Activated T-cell treated with anti-CD3 and anti-CD28 coated beads, Interleukin-2, amount 50 U/mL, for 72 hours (primary cell): ENCODE measurements at regions not wholly inside any gene's neighbourhood (a gene's known extent, or its start where the extent isn't known, plus 50 kb on each side); places are given as distances from the start of the nearest gene placed in this dataset.

Experiments
- ATAC-seq, 2 donors: fragments of 150-1000 bp; cut with Tn5 transposase; replicated peaks in 1 of 2; 2 replicates each; pipeline ENCODE4 v1.10.0; 2021; ENCODE audit warnings: moderate library complexity in 2 of 2, mild to moderate bottlenecking in 1 of 2
- DNase-seq, 2 donors: peaks; one replicate each; pipeline ENCODE4 v3.0.0; 2021 to 2022; ENCODE audit warnings: mixed read lengths in 1 of 2
- H3K27ac Mint-ChIP-seq: one replicate; pipeline ENCODE4 v1.8.0; 2022; ENCODE audit warnings: mild to moderate bottlenecking, moderate library complexity, mixed read lengths
- H3K27me3 Mint-ChIP-seq: one replicate; pipeline ENCODE4 v1.8.0; 2022; ENCODE audit warnings: low read depth, mixed read lengths
- H3K36me3 Mint-ChIP-seq, 2 donors: one replicate each; pipeline ENCODE4 v1.8.0; 2022; ENCODE audit warnings: mixed read lengths in 2 of 2, mild to moderate bottlenecking in 1 of 2; ENCODE audit not compliant: insufficient read depth in 2 of 2
- H3K4me1 Mint-ChIP-seq: one replicate; pipeline ENCODE4 v1.8.0; 2022; ENCODE audit warnings: low read depth, mixed read lengths
- H3K4me3 Mint-ChIP-seq, 2 donors: one replicate each; pipeline ENCODE4 v1.8.0; 2022; ENCODE audit warnings: mild to moderate bottlenecking in 2 of 2, mixed read lengths in 2 of 2, moderate library complexity in 2 of 2
- H3K9me3 Mint-ChIP-seq, 2 donors: one replicate each; pipeline ENCODE4 v1.8.0; 2022; ENCODE audit warnings: mixed read lengths in 2 of 2

GRCh38 chr5:33317271-33317670 is 123.5 kb upstream of the TARS1 start:
- Mint-ChIP-seq H3K4me3 (no peak overlapping the region), H3K4me1 (no peaks in the 10 kb centered on the region)
- ATAC-seq, result no peak

GRCh38 chr5:33319151-33319550 is 121.6 kb upstream of the TARS1 start:
- Mint-ChIP-seq H3K4me3 (no peak overlapping the region), H3K36me3 (no peaks in the 10 kb centered on the region), H3K27me3 (no peaks in the 10 kb centered on the region), H3K4me1 (no peaks in the 10 kb centered on the region), H3K9me3 (no peaks in the 10 kb centered on the region), H3K27ac (no peak overlapping the region)
- no peak for ATAC-seq
- DNase-seq, result no peak

More at GRCh38 chr5:33317271-33317670, 123.5 kb upstream of the TARS1 start:
- DNase-seq, result no peak
- no peak overlapping the region for H3K27ac Mint-ChIP-seq
- H3K27me3 Mint-ChIP-seq, result no peaks in the 10 kb centered on the region
- H3K36me3 Mint-ChIP-seq, result no peaks in the 10 kb centered on the region
- H3K9me3 Mint-ChIP-seq, result no peaks in the 10 kb centered on the region

DNA sequence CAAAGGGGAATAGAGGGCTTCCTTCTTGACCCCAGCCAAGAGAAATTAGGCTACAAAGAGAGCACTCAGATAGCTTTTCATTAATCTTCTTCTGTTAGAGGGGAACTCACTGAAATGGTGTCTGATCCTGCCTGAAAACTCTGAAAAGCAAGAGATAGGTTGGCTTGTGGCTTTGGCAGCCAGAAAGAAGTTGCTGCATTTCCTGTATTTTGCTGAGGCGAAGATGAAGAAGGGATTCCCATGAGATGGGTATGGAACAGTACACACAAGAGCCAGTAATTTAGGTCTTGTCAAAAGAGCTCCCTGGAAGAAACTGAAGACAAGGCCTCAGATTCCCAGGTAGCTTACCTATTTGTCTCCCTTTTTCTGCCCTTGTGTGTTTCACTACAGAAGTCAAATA is 120.9 kb upstream of the TARS1 start:
- no peak overlapping the region for H3K4me3 Mint-ChIP-seq
- no peaks in the 10 kb centered on the region for H3K36me3 Mint-ChIP-seq
- no peaks in the 10 kb centered on the region for H3K27me3 Mint-ChIP-seq
- DNase-seq (no peak), ATAC-seq (no peak)
- no peak overlapping the region for H3K27ac Mint-ChIP-seq
- no peaks in the 10 kb centered on the region for H3K9me3 Mint-ChIP-seq
- H3K4me1 Mint-ChIP-seq, result no peaks in the 10 kb centered on the region

- H3K27ac Mint-ChIP-seq, result no peak overlapping the region
- DNase-seq (no peak), ATAC-seq (no peak)
- no peaks in the 10 kb centered on the region for H3K36me3 Mint-ChIP-seq
- no peaks in the 10 kb centered on the region for H3K27me3 Mint-ChIP-seq
- H3K4me1 Mint-ChIP-seq, result no peaks in the 10 kb centered on the region
- H3K9me3 Mint-ChIP-seq, result no peaks in the 10 kb centered on the region
- H3K4me3 Mint-ChIP-seq, result no peak overlapping the region
These were observed 119.7 kb upstream of the TARS1 start for GRCh38 chr5:33321026-33321425.

- Mint-ChIP-seq H3K36me3 (no peaks in the 10 kb centered on the region), H3K4me3 (no peak overlapping the region), H3K9me3 (peaks cover 0 to 4% of the 10 kb centered on the region in 2 donors), H3K27ac (no peak overlapping the region), H3K27me3 (no peaks in the 10 kb centered on the region), H3K4me1 (no peaks in the 10 kb centered on the region)
- DNase-seq, result no peak
- no peak for ATAC-seq
These were observed 118.1 kb upstream of the TARS1 start for GRCh38 chr5:33322632-33323031.

GRCh38 chr5:33324667-33325307 is 116.0 kb upstream of the TARS1 start:
- no peak overlapping the region for H3K4me3 Mint-ChIP-seq
- H3K4me1 Mint-ChIP-seq, result no peaks in the 10 kb centered on the region
- H3K27ac Mint-ChIP-seq, result no peak overlapping the region

GRCh38 chr5:33328818-33329217 is 111.9 kb upstream of the TARS1 start:
- Mint-ChIP-seq H3K9me3 (peaks cover 0 to 4% of the 10 kb centered on the region in 2 donors), H3K27ac (no peak overlapping the region), H3K27me3 (no peaks in the 10 kb centered on the region), H3K36me3 (no peaks in the 10 kb centered on the region), H3K4me1 (no peaks in the 10 kb centered on the region), H3K4me3 (no peak overlapping the region)
- no peak for ATAC-seq
- no peak for DNase-seq

More at GRCh38 chr5:33324667-33325307, 116.0 kb upstream of the TARS1 start:
- no peaks in the 10 kb centered on the region for H3K36me3 Mint-ChIP-seq
- peaks cover 0 to 4% of the 10 kb centered on the region in 2 donors for H3K9me3 Mint-ChIP-seq
- no peak for DNase-seq
- H3K27me3 Mint-ChIP-seq, result no peaks in the 10 kb centered on the region
- ATAC-seq, result no peak

DNA sequence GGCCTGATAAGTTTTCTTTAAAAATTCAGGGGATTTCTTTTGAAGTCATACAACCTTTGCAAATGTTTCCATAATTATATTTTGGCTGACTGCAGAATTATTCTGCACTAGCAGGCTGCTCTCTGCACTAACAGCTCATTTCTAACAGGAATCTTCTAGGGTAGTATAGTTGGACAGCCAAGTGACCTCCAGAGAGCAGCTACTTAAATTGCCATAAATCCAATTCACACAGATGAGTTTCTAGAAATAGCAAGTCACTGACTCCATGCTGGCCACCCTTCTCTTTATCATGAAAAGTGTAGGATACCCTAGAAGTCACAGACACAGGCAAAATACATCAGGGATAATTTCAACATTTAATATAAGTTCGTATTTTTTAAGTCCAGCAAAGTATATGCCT is 110.9 kb upstream of the TARS1 start:
- no peaks in the 10 kb centered on the region for H3K4me1 Mint-ChIP-seq
- no peak overlapping the region for H3K27ac Mint-ChIP-seq
- no peaks in the 10 kb centered on the region for H3K27me3 Mint-ChIP-seq
- no peak for ATAC-seq
- H3K4me3 Mint-ChIP-seq, result no peak overlapping the region
- no peaks in the 10 kb centered on the region for H3K36me3 Mint-ChIP-seq
- H3K9me3 Mint-ChIP-seq, result peaks cover 0 to 4% of the 10 kb centered on the region in 2 donors
- no peak for DNase-seq

DNA sequence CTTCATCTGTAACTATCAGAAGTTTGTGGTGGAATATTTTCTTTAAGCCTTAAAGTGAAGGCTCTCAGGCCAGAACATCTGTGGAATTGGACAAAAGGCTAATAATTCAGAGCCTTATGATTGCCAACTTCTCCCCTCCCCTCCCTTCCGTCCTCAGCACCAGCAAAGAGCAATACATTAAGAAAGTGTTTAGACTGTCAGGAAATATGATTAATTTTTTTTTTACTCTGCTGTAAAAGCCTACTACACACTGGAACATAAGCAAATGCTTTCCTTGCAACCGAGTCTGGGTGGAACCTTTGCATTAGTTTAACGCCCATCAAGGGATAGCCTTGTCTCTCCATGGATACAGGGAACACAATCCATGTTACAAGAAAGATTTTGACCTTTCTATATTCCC is 110.3 kb upstream of the TARS1 start:
- Mint-ChIP-seq H3K27ac (no peak overlapping the region), H3K9me3 (peaks cover 0 to 4% of the 10 kb centered on the region in 2 donors), H3K4me3 (no peak overlapping the region)

GRCh38 chr5:33330992-33331391 is 109.8 kb upstream of the TARS1 start:
- H3K9me3 Mint-ChIP-seq, result peaks cover 0 to 4% of the 10 kb centered on the region in 2 donors
- DNase-seq (no peak), ATAC-seq (no peak)
- H3K27me3 Mint-ChIP-seq, result no peaks in the 10 kb centered on the region
- no peak overlapping the region for H3K4me3 Mint-ChIP-seq
- H3K36me3 Mint-ChIP-seq, result no peaks in the 10 kb centered on the region
- no peak overlapping the region for H3K27ac Mint-ChIP-seq
- H3K4me1 Mint-ChIP-seq, result no peaks in the 10 kb centered on the region

More for the DNA sequence above, 110.3 kb upstream of the TARS1 start:
- H3K4me1 Mint-ChIP-seq, result no peaks in the 10 kb centered on the region
- no peak for ATAC-seq
- no peak for DNase-seq
- H3K36me3 Mint-ChIP-seq, result no peaks in the 10 kb centered on the region
- no peaks in the 10 kb centered on the region for H3K27me3 Mint-ChIP-seq

GRCh38 chr5:33332804-33333203 is 108.0 kb upstream of the TARS1 start:
- ATAC-seq, result no peak
- no peak overlapping the region for H3K4me3 Mint-ChIP-seq
- no peaks in the 10 kb centered on the region for H3K36me3 Mint-ChIP-seq
- no peaks in the 10 kb centered on the region for H3K4me1 Mint-ChIP-seq
- H3K27me3 Mint-ChIP-seq, result no peaks in the 10 kb centered on the region
- no peaks in the 10 kb centered on the region for H3K9me3 Mint-ChIP-seq
- no peak for DNase-seq
- H3K27ac Mint-ChIP-seq, result no peak overlapping the region

- Mint-ChIP-seq H3K4me3 (no peak overlapping the region), H3K27ac (no peak overlapping the region), H3K9me3 (no peaks in the 10 kb centered on the region), H3K36me3 (no peaks in the 10 kb centered on the region), H3K4me1 (no peaks in the 10 kb centered on the region), H3K27me3 (no peaks in the 10 kb centered on the region)
- ATAC-seq (no peak), DNase-seq (no peak)
These were observed 105.9 kb upstream of the TARS1 start for GRCh38 chr5:33334829-33335228.

- no peak for DNase-seq
- Mint-ChIP-seq H3K27ac (no peak overlapping the region), H3K4me3 (no peak overlapping the region), H3K27me3 (no peaks in the 10 kb centered on the region), H3K36me3 (no peaks in the 10 kb centered on the region), H3K4me1 (no peaks in the 10 kb centered on the region), H3K9me3 (no peaks in the 10 kb centered on the region)
- ATAC-seq, result no peak
These were observed 103.7 kb upstream of the TARS1 start for GRCh38 chr5:33336891-33337636.

DNA sequence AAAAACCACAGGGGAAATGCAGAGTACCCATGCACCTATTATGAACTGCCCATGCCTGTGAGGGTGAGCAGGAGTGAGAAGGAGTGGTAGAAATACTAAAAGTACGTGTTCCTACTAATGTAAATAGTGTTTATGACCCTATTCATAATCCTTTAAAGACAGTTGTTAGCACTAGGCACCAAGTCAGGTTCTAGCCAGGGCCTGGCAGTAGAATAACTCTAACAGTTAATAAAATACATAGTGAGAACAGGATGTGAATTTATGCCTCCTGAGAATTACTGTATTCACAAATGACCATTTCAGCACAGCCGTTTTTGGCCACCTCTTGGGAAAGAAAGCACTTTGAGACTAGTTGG is 103.2 kb upstream of the TARS1 start:
- Mint-ChIP-seq H3K4me3 (no peak overlapping the region), H3K36me3 (no peaks in the 10 kb centered on the region), H3K27me3 (no peaks in the 10 kb centered on the region), H3K9me3 (no peaks in the 10 kb centered on the region), H3K27ac (no peak overlapping the region), H3K4me1 (no peaks in the 10 kb centered on the region)
- DNase-seq (no peak), ATAC-seq (no peak)
